Endodermal cell (in vitro differentiated cells): ENCODE measurements at regions not wholly inside any gene's neighbourhood (a gene's known extent, or its start where the extent isn't known, plus 50 kb on each side); places are given as distances from the start of the nearest gene placed in this dataset.
A peak's percentile ranks its signal among the peaks of the same experiment; 100 is the strongest.

ENCODE experiments used
- DNase-seq: peaks from one replicate; pipeline ENCODE4 v3.0.0-alpha.2; 2017
- H3K27ac ChIP-seq: 2 replicates; pipeline ENCODE4 v1.5.1; 2013; ENCODE audit warnings: mild to moderate bottlenecking, low read depth, low read length, moderate library complexity
- H3K27me3 ChIP-seq: 2 replicates; pipeline ENCODE4 v1.6.1; 2013; ENCODE audit warnings: mild to moderate bottlenecking, low read length, moderate library complexity; ENCODE audit not compliant: insufficient read depth, control insufficient read depth, poor library complexity, severe bottlenecking
- H3K36me3 ChIP-seq: 2 replicates; pipeline ENCODE4 v1.7.0; 2013; ENCODE audit warnings: mild to moderate bottlenecking, low read length, moderate library complexity; ENCODE audit not compliant: control insufficient read depth, insufficient read depth
- H3K4me1 ChIP-seq: one replicate; pipeline ENCODE4 v1.7.0; 2013; ENCODE audit warnings: low read length; ENCODE audit not compliant: control insufficient read depth, insufficient read depth
- H3K4me3 ChIP-seq: 2 replicates; pipeline ENCODE4 v1.5.1; 2013; ENCODE audit warnings: mild to moderate bottlenecking, low read length, moderate library complexity
- H3K9ac ChIP-seq: 2 replicates; pipeline ENCODE4 v1.6.1; 2013; ENCODE audit warnings: mild to moderate bottlenecking, low read length, moderate library complexity; ENCODE audit not compliant: poor library complexity, severe bottlenecking; ENCODE audit errors: extremely low read depth
- H3K9me3 ChIP-seq: 2 replicates; pipeline ENCODE4 v1.6.1; 2013; ENCODE audit warnings: mild to moderate bottlenecking, low read length, moderate library complexity; ENCODE audit not compliant: control insufficient read depth
- H3K27ac Mint-ChIP-seq: 2 replicates; pipeline ENCODE4 v1.8.0; 2020; ENCODE audit warnings: mixed read lengths
- H3K27me3 Mint-ChIP-seq: 2 replicates; pipeline ENCODE4 v1.8.0; 2021; ENCODE audit warnings: mild to moderate bottlenecking, mixed read lengths; ENCODE audit not compliant: insufficient read depth
- H3K36me3 Mint-ChIP-seq: 2 replicates; pipeline ENCODE4 v1.8.0; 2020; ENCODE audit warnings: low read depth, mixed read lengths
- H3K4me1 Mint-ChIP-seq: 2 replicates; pipeline ENCODE4 v1.8.0; 2020; ENCODE audit warnings: mixed read lengths
- H3K4me3 Mint-ChIP-seq: 2 replicates; pipeline ENCODE4 v1.8.0; 2020; ENCODE audit warnings: mild to moderate bottlenecking, moderate library complexity, mixed read lengths
- H3K9me3 Mint-ChIP-seq: 2 replicates; pipeline ENCODE4 v1.8.0; 2020; ENCODE audit warnings: mild to moderate bottlenecking, mixed read lengths
- CTCF ChIP-seq: fragments of 200-600 bp; sonication (generic); conservative IDR thresholded peaks from 2 replicates; pipeline ENCODE4 v1.5.0; 2021; ENCODE audit warnings: antibody characterized with exemption, mild to moderate bottlenecking
- whole genome bisulfite sequencing, 2 experiments: methylation state at CpG; one replicate each; pipeline versions ENCODE4 v1.1.5 to v1.1.7; 2013; ENCODE audit warnings: missing lambda C conversion rate in 2 of 2, mixed read lengths in 1 of 2; ENCODE audit not compliant: insufficient coverage in 1 of 2, insufficient read length in 1 of 2; 5-methylcytosine and 5-hydroxymethylcytosine counted together

GRCh38 chr7:12064586-12065127 lies 146.4 kb upstream of the TMEM106B start:
- Histone ChIP-seq H3K27ac (no peak overlapping the region), H3K36me3 (no peaks in the 10 kb centered on the region), H3K4me1 (no peaks in the 10 kb centered on the region), H3K9ac (no peak overlapping the region), H3K9me3 (no peaks in the 10 kb centered on the region), H3K4me3 (no peak overlapping the region), H3K27me3 (no peaks in the 10 kb centered on the region)
- WGBS, 2 experiments: 88 to 92% methylated on average over 1 of the region's 1 CpG
- Mint-ChIP-seq H3K4me3 (no peak overlapping the region), H3K4me1 (no peaks in the 10 kb centered on the region), H3K36me3 (no peaks in the 10 kb centered on the region), H3K27me3 (peaks cover 2% of the 10 kb centered on the region), H3K27ac (no peak overlapping the region), H3K9me3 (no peaks in the 10 kb centered on the region)
- no peak for TF ChIP-seq CTCF
- no peak for DNase-seq

- no peaks in the 10 kb centered on the region for H3K9me3 ChIP-seq
- Mint-ChIP-seq H3K9me3 (no peaks in the 10 kb centered on the region), H3K27me3 (peaks cover 2% of the 10 kb centered on the region), H3K27ac (no peak overlapping the region), H3K4me3 (no peak overlapping the region), H3K4me1 (no peaks in the 10 kb centered on the region), H3K36me3 (no peaks in the 10 kb centered on the region)
- H3K36me3 ChIP-seq: no peaks in the 10 kb centered on the region
- no peak overlapping the region for H3K27ac ChIP-seq
- 58 to 83% methylated on average over 1 to 4 of the region's 4 CpGs for WGBS, 2 experiments
- TF ChIP-seq CTCF: no peak
- no peak for DNase-seq
- no peaks in the 10 kb centered on the region for H3K27me3 ChIP-seq
- H3K4me1 ChIP-seq: no peaks in the 10 kb centered on the region
- H3K4me3 ChIP-seq: no peak overlapping the region
- no peak overlapping the region for H3K9ac ChIP-seq
These were observed 145.1 kb upstream of the TMEM106B start for GRCh38 chr7:12066004-12066403.

GRCh38 chr7:12066521-12066920 lies 144.6 kb upstream of the TMEM106B start:
- no peak overlapping the region for H3K27ac ChIP-seq
- WGBS, 2 experiments: 83 to 100% methylated on average over 1 to 2 of the region's 2 CpGs
- no peak for DNase-seq

More at GRCh38 chr7:12066521-12066920, 144.6 kb upstream of the TMEM106B start:
- Histone ChIP-seq H3K27me3 (no peaks in the 10 kb centered on the region), H3K9me3 (no peaks in the 10 kb centered on the region), H3K9ac (no peak overlapping the region), H3K4me3 (no peak overlapping the region), H3K4me1 (no peaks in the 10 kb centered on the region), H3K36me3 (no peaks in the 10 kb centered on the region)
- H3K4me1 Mint-ChIP-seq: no peaks in the 10 kb centered on the region
- H3K36me3 Mint-ChIP-seq: no peaks in the 10 kb centered on the region
- peaks cover 2% of the 10 kb centered on the region for H3K27me3 Mint-ChIP-seq
- H3K27ac Mint-ChIP-seq: peak overlapping the region; percentile 12
- H3K9me3 Mint-ChIP-seq: no peaks in the 10 kb centered on the region
- TF ChIP-seq CTCF: no peak
- no peak overlapping the region for H3K4me3 Mint-ChIP-seq
